IPS-18c (cell line): ENCODE measurements at regions not wholly inside any gene's neighbourhood (a gene's known extent, or its start where the extent isn't known, plus 50 kb on each side); places are given as distances from the start of the nearest gene placed in this dataset.

ENCODE experiments used
- H3K4me3 ChIP-seq: 2 replicates; pipeline ENCODE4 v1.7.0; 2013; ENCODE audit warnings: low read depth, mild to moderate bottlenecking, low read length, moderate library complexity; ENCODE audit not compliant: insufficient read depth
- H3K9me3 ChIP-seq: one replicate; pipeline ENCODE4 v1.6.1; 2013; ENCODE audit warnings: mild to moderate bottlenecking, low read length, moderate library complexity; ENCODE audit not compliant: control insufficient read depth, insufficient read depth

- H3K4me3 ChIP-seq = no peak overlapping the region
- H3K9me3 ChIP-seq = no peaks in the 10 kb centered on the region
Measured at GRCh38 chr1:8116894-8117264, 90.8 kb upstream of the ERRFI1 start.

GRCh38 chr1:8115769-8116167 is 89.7 kb upstream of the ERRFI1 start:
- Histone ChIP-seq H3K4me3 (no peak overlapping the region), H3K9me3 (no peaks in the 10 kb centered on the region)

GRCh38 chr1:8115031-8115768 is 89.1 kb upstream of the ERRFI1 start:
- no peak overlapping the region for H3K4me3 ChIP-seq

GRCh38 chr1:8113262-8114220 is 87.4 kb upstream of the ERRFI1 start:
- peaks cover under 1% of the 10 kb centered on the region for H3K9me3 ChIP-seq
- no peak overlapping the region for H3K4me3 ChIP-seq

More at GRCh38 chr1:8115031-8115768, 89.1 kb upstream of the ERRFI1 start:
- no peaks in the 10 kb centered on the region for H3K9me3 ChIP-seq

- H3K4me3 ChIP-seq = no peak overlapping the region
Measured at GRCh38 chr1:8112611-8113261, 86.6 kb upstream of the ERRFI1 start.

GRCh38 chr1:8111560-8111959 is 85.5 kb upstream of the ERRFI1 start:
- Histone ChIP-seq H3K9me3 (peaks cover 2% of the 10 kb centered on the region), H3K4me3 (no peak overlapping the region)

More at GRCh38 chr1:8112611-8113261, 86.6 kb upstream of the ERRFI1 start:
- H3K9me3 ChIP-seq = peaks cover 2% of the 10 kb centered on the region

GRCh38 chr1:8109216-8109615 is 83.1 kb upstream of the ERRFI1 start:
- H3K4me3 ChIP-seq = no peak overlapping the region

GRCh38 chr1:8107897-8108296 is 81.8 kb upstream of the ERRFI1 start:
- H3K4me3 ChIP-seq = no peak overlapping the region
- H3K9me3 ChIP-seq = peaks cover 2% of the 10 kb centered on the region

More at GRCh38 chr1:8109216-8109615, 83.1 kb upstream of the ERRFI1 start:
- H3K9me3 ChIP-seq = peaks cover 2% of the 10 kb centered on the region

- H3K4me3 ChIP-seq = no peak overlapping the region
- peaks cover 2% of the 10 kb centered on the region for H3K9me3 ChIP-seq
Measured at GRCh38 chr1:8104278-8105236, 78.4 kb upstream of the ERRFI1 start.

GRCh38 chr1:8097908-8098307 is 71.8 kb upstream of the ERRFI1 start:
- Histone ChIP-seq H3K4me3 (no peak overlapping the region), H3K9me3 (no peaks in the 10 kb centered on the region)

GRCh38 chr1:8097077-8097799 is 71.1 kb upstream of the ERRFI1 start:
- Histone ChIP-seq H3K4me3 (no peak overlapping the region), H3K9me3 (no peaks in the 10 kb centered on the region)

- H3K9me3 ChIP-seq = no peaks in the 10 kb centered on the region
- H3K4me3 ChIP-seq = no peak overlapping the region
Measured at GRCh38 chr1:8096105-8097011, 70.2 kb upstream of the ERRFI1 start.

- H3K9me3 ChIP-seq = no peaks in the 10 kb centered on the region
- H3K4me3 ChIP-seq = no peak overlapping the region
Measured at GRCh38 chr1:8095584-8095983, 69.5 kb upstream of the ERRFI1 start.

- no peak overlapping the region for H3K4me3 ChIP-seq
- H3K9me3 ChIP-seq = no peaks in the 10 kb centered on the region
Measured at GRCh38 chr1:8094481-8095241, 68.6 kb upstream of the ERRFI1 start.
